Heart left ventricle (tissue), 13 donors: ENCODE measurements at regions not wholly inside any gene's neighbourhood (a gene's known extent, or its start where the extent isn't known, plus 50 kb on each side); places are given as distances from the start of the nearest gene placed in this dataset.

Source experiments
- CTCF ChIP-seq, 12 donors: fragments of 200-600 bp; sonication (generic) in 4 of 12; IDR thresholded peaks; one replicate each; pipeline versions ENCODE4 v1.5.0 to v1.8.0; 2018 to 2022; ENCODE audit warnings: antibody characterized with exemption in 12 of 12, mild to moderate bottlenecking in 5 of 12
- POLR2A ChIP-seq, 2 donors: fragments of 450-650 bp; IDR thresholded peaks; one replicate each; pipeline ENCODE4 v1.6.1; 2017; ENCODE audit warnings: antibody characterized with exemption in 2 of 2, mild to moderate bottlenecking in 2 of 2, moderate library complexity in 2 of 2
- donor health status: ischemic (EF 13 %, LVEDD 7.1; RV severe dilation, severe dysfunction).
- donor health status: DM: no; HTN: yes; CAD: no.
- donor health status: DM: no; HTN: no; CAD: no.
- donor health status: ischemic (EF 25% LVEDD 6.9; RV normal size, moderate dysfunction).
- donor health status: ischemic (EF 25% LVEDD 5.7; RV mildly dilated, moderate dysfunction).
- donor health status: ischemic (EF 35%, LVEDD 5.7; RV mildly dilated, moderate dysfunction).
- donor health status: nonischemic (EF 11% LVEDD 7.7; RV severe dilation, severe dysfunction).
- donor health status: DM: yes; HTN: yes; CAD: no.
- donor health status: PGD.
- donor health status: ischemic (EF 29% LVEDD 5.4; RV normal size, mild dysfunction).
- donor health status: nonischemic (EF 23%, LVEDD 6.1; RV moderate dilation, normal function).

- TF ChIP-seq CTCF (IDR thresholded peaks at IDR 0.05) (no peak), POLR2A (IDR thresholded peaks at IDR 0.05) (no peak)
These were observed 232.0 kb upstream of the IGF1R start for GRCh38 chr15:98416222-98416855.
